NCI-H146 (cell line): ENCODE measurements at regions not wholly inside any gene's neighbourhood (a gene's known extent, or its start where the extent isn't known, plus 50 kb on each side); places are given as distances from the start of the nearest gene placed in this dataset.
"Not testable (repeated sequence)": the region's sequence is repeated elsewhere in the genome, so short reads cannot be mapped to it uniquely, and the experiment has no call there.

Source experiments
- DNase-seq: peaks from one replicate; lab custom pipeline; 2025; lab: John Stamatoyannopoulos, UW

DNA sequence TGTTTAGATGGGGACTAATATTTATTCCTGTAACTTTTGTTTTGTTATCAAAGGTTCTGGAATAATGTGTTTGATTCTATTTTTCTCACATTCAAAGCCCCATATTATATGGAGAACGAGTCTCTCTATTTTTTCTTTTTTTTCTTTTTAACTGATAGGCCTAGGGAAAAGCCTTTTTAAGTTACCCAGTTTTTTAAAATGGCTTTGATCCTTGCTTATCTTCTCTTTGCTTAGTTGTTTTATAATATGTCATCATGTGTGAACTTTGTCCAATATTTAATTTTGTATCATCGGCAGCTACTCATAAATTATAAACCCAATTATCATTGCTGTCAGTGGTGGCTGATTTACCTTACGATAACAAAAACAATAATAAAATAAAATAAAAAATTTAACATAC is 610.3 kb upstream of the BCHE start:
- no peak for DNase-seq

DNA sequence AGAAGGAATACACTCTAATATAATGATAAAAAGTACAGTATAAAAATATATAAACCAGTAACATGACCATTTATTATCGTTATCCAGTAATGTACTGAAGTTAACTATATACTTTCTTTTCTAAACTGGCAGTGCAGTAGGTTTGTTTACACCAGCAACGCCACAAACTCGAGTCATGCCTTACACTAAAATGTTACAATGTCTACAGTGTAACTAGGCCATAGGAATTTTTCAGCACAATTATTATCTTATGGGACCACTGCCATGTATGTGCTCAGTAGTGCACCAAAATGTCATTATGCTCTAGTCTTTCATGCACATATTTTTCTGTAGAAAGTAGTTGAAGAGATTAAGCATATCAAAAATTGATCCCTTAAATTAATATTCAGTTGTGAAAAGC is 609.8 kb upstream of the BCHE start:
- DNase-seq: no peak

DNA sequence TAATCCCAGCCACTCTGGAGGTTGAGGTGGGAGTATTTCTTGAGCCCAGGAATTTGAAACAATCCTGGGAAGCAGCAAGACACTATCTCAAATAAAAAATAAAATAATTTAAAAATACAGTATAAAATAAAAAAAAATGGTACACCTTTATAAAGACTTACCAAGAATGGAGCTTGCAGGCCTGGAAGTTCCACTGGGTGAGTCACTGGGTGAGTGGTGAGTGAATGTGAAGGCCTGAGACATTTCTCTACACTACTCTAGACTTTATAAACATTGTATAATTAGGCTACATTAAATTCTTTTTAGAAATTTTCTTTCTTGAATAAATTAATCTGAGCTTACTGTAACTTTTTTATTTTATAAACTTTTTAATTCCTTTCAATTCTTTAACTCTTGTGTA is 609.1 kb upstream of the BCHE start:
- DNase-seq: no peak

DNA sequence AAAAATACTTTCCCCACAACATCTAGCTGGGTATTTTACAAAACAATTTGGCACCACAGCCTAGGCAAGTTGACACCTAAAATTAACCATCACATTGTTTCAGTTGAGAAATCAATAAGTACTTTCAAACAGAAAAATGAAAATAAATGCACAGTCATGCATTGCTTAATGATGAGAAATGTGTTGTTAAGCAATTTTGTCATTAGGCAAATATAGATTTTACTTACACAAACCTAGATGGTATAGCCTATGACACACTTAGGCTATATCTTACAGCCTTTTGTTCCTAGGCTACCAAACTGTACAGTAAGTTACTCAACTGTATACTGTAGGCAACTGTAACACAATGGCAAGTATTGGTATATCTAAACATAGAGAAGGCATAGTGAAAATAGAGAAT is 608.6 kb upstream of the BCHE start:
- DNase-seq: no peak

DNA sequence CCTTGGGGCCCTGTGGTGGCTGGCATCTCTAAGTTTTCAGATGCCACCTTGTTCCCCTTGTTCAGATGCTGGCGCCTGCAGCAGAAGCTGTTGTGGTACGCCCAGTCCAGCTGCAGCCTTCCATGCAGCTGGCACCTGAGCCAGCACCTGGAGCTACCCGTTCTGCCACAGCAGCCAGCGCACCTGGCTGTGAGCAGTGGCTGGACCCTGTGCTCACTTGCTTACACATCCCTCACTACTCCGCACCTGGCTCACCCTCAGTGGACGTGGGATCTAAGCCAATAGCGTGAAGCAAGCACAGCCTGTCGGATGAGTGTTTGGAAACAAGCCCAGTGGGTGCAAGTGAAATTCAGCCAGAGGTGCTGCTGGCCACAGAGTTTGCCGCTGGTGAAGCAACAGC is 607.5 kb upstream of the BCHE start:
- no peak for DNase-seq

DNA sequence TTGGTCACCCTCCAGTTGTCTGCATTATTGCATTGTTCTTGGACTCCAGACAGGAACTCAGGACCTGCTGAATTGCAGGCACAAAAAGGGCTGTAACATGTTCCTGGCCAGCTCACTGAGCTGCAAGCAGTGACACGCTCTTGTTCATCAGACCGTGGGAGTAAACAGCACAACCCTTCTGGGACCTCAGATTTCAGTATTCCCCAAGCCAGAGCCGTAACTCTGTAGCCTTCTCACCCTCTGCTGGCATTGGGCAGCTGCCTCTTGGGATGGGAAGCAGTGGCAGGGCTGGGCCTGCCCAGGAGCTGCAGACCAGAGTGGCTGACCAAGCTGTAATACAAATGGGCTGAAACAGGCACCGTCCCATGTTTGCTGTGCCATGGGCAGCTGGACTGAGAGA is 607.1 kb upstream of the BCHE start:
- DNase-seq: no peak

DNA sequence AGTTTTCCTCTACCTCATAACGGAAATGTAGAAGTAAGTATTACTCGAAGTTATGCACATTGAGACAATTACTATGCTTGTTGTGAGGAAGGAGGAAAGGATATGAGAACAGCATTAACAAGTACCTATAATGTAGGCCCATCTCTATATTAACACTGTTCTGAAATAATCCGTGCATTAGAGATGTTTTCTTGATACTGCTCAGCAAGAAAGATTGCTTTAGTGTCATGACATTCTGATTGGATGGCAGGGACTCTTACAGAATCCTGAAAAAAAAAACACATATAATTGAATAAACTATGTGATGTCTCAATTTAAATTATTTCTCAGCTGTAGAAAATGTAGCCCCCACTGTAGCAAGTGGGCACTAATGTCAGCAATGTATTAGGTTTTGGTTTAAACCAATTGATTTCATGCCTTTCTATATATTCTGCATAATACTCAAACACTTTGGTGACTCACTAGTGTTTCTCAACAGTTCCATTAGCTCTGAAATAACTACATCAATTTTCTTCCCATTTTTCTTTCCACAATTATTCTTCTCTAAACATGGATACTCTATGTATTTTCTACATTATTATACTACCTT is 598.3 kb upstream of the BCHE start:
- DNase-seq: no peak

DNA sequence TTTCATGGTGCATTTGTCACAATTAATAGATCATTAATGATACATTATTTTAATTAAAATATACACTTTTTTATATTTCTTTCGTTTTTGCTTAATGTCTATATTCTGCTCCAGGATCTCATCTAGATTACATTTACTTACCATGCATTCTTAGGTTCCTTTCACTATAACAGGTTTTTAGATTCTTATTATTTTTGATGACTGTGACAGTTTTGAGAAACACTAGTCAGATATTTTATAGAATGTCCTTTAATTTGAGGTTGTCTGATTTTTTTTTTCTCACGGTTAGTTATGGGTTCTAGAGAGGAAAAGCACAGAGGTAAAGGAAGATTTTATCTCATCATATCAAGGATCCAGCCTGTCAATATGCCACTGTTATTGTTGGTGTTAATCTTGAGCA is 595.8 kb upstream of the BCHE start:
- DNase-seq: no peak

DNA sequence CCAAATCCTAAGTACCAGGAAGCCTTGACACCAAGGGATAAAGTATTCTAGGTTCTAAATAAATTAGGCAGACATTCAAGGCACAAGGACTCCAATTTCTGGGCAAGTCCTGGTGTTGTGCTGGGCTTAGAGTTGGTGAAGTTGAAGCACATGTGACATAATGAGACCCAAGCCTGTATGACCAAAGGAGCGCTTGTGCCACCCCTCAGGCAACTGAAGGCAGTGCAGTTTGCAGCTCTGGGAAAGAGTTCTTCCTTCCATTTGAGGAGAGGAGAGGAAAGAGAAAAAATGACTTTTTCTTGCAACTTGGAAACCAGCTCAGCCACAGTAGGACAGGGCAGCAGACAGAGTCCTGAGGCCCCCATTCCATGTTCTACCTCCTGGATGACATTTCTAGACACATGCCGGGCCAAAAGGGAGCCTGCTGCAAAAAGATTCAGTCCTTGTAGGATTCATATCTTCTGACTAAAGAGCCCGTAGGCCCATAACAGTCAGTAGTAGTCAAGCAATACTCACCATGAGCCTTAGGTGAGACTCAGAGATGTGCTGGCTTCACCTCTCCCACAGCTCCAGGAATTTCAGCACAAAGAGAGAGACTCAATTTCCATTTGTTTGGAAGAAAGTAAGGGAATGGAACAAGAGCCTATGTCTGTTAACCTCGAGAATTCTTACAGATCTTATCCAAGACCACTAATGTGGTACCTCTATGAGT is 588.8 kb upstream of the BCHE start:
- no peak for DNase-seq

DNA sequence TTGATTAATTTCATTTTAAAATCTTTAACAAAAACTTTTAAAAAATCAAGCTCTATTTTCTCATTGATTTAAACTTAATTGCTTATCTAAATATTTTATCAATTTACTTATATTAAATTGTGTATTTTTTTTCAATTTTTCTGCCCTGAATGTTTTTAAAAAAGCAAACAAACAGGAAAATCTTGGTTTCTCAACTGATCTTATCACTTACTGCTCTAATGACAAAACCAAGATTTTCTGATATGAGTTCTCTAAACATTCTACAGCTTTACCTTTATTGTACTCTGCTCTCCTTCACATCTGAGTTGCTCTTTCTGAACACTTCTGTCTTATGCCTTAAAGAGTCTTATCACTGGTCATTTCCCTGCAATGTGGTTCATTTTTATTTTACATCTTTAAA is 587.8 kb upstream of the BCHE start:
- DNase-seq: no peak

DNA sequence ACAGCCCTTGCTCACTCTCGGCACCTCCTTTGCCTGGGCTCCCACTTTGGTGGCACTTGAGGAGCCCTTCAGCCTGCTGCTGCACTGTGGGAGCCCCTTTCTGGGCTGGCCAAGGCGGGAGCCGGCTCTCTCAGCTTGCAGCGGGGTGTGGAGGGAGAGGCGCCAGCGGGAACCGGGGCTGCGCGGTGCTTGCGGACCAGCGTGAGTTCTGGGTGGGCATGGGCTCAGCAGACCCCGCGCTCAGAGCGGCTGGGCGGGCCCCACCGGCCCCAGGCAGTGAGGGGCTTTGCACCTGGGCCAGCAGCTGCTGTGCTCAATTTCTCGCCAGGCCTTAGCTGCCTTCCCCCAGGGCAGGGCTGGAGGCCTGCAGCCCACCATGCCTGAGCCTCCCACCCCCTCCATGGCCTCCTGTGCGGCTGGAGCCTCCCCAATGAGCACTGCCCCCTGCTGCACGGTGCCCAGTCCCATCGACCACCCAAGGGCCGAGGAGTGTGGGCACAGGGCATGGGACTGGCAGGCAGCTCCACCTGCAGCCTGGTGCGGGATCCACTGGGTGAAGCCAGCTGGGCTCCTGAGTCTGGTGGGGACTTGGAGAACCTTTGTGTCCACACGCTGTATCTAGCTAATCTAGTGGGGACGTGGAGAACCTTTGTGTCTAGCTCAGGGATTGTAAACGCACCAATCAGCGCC is 586.7 kb upstream of the BCHE start:
- not testable (repeated sequence) for DNase-seq

DNA sequence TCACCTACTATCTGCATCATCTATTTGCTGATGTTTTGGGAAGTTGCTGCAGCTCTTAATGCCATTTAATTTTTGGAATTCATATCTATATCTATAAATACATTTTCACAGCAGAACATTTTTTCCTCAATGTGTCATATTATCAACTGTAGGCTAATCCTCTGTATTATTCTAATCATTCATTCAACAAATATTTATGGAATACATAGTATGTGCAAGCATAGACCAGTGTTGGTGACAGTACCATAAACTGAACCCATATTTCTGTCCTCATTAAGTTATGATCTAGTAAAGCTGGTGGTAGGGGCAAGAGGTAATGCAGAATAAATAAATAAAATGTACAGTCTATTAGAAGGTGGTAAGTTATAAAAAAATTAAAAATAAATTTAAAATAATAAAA is 585.3 kb upstream of the BCHE start:
- DNase-seq: no peak

DNA sequence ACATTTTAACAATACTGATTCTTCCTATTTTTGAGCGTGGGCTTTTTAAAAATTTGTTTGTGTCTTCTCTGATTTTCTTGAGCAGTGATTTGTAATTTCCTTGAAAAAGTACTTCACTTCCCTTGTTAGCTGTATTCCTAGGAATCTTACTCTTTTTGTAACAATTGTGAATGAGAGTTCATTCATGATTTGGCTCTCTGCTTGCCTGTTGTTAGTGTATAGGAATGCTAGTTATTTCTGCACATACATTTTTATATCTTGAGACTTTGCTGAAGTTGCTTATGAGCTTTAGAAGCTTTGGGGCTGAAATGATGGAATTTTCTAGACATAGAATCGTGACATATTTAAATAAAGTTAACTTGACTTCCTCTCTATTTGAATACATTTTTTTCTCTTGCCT is 582.8 kb upstream of the BCHE start:
- DNase-seq: no peak

DNA sequence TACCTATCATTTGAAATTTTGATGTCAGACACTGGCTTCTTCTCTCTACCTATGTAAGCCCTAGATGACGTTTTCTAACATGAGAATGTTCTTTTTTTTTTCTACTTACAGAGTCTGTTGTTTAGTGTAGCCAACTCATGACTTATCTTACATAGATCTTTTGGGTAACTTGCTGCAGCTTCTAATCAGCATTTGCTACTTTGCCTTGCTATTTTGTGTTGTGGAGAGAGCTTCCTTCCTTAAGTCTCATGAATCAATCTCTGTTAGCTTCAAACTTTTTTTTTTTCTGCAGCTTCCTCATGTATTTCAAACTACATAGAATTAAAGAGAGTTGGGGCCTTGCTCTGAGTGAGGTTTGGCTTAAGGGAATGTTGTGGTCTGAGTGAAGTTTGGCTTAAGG is 568.7 kb upstream of the BCHE start:
- no peak for DNase-seq

DNA sequence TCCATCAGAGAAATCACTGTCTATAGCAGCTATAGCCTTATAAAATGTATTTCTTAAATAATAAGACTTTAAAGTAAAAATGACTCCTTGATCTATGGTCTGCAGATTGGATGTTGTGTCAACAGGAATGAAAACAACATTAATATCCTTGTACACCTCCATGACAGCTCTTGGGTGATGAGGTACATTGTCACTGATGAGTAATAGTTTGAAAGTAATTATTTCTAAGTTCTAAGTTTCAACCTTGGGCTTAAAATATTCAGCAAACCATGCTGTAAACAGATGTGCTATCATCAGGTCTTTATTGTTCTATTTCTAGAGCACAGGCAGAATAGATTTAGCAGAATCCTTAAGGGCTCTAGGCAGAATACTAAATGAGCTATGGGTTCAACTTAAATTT is 568.2 kb upstream of the BCHE start:
- no peak for DNase-seq

DNA sequence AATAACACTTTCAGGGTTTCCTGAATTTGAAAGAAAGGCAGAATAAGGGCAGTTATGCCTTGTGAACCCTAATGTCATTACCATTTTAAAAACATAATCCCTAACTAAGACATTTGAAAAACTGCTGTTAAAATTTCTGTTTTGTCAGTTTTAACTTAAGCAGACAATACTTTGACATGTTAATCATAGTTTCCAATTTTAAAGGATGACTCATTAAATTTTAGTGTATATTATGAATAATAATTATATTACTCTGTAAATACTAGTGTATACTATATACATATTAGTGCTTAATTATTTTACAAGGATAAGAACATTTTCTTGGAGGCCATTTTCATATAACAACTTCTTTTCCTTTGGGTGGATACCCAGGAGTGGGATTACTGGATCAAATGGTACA is 553.1 kb upstream of the BCHE start:
- no peak for DNase-seq

DNA sequence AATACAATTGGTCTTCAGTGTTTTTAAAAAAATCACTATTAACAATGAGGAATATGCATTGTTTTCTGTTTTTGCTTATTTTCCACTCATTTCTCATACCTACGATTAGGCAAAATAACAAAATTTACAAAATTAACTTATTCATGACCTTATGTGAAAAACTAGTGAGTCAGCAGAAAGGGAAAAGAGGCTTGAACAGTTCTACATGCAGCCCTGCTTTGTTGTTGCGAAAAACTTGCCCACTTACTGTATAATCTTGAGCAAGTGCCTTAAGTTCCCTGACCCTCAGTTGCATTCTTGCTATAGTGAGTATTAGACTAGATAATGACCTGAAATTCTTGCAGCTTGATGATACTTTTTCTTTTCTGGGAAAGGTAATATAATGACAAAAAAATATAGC is 551.1 kb upstream of the BCHE start:
- DNase-seq: no peak

DNA sequence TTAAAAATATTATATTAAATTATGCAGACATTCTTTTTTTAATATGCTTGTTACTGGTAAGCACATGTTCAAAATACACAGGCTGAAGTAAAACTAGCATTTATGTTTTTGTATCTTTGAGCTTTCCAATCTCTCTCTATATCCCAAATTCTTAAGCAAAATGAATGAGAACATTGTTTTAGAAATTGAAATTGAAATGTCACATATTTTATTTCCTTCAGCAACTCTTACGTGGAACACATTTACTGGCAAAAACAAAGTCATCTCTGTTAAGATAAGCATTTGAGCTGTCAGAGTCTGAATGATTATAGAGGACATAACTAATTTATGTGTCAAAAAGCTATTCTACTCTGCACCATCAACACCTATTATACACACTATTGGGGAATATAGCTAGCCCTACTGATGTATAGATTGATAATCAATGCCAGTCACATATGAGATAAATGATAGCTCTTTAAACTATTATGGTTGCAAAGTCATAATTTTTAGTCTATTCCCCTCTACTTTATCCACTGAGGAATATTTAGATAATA is 535.4 kb upstream of the BCHE start:
- no peak for DNase-seq

DNA sequence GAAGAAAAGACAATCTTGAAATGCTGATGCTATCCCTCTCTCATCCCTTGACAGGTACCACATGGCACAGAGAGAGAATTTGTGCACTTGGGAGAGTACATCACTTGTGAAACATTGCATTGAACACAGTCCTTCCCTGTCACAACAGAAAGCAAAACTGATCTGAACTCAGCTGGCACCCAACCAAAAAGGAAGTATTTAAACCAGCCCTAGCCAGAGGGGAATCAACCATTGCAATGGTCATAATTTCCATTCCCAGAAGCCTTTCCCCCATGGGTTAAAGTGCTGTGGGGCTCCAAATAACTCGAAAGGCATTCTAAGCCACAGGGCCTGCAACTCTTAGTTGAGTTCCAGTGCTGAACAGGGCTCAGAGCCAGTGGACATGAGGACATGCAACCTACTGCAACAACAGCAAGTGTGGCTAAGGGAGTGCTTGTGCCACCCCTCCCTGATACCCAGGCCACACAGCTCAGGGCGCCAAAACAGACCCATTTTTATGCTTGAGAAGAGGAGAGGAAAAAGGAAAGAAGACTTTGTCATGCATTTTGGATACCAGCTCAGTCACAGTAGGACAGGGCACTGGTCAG is 530.8 kb upstream of the BCHE start:
- no peak for DNase-seq

DNA sequence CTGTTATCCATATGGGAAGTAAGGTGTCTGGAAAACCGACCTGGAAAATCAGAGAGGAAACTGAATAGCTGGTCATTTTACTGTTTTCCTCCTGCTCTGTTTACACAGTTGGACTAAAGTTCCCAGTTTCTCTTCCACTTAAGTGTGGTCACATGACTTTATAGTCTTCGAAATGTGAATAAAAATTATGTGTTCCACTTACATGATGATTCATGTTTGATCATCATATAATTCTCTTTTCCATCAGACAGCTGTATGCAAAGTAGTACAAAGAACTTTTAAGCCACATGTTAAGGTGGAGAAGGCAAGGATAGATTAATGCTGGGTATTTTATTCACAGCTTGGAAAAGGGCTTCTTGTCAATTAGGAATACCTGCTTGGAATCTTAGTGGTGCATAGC is 525.5 kb upstream of the BCHE start:
- no peak for DNase-seq

DNA sequence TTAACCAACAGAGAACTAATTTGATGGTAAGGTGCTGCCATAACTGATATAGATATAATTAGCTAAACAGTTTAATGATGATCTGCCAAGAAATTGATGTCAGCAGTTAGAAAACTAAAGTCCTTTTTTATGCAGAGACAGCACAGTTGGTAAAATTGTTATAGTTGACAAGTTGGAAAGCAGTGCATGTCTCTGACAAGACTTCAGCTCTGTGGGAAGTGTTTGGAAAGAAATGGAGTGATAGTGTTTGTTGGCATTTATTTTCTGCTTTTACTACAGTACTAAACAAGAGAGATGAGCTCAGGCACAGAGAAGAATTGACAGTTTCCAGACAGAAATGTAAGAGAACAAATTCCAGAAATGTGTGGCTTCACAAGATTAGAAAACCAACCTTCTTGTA is 523.5 kb upstream of the BCHE start:
- no peak for DNase-seq

DNA sequence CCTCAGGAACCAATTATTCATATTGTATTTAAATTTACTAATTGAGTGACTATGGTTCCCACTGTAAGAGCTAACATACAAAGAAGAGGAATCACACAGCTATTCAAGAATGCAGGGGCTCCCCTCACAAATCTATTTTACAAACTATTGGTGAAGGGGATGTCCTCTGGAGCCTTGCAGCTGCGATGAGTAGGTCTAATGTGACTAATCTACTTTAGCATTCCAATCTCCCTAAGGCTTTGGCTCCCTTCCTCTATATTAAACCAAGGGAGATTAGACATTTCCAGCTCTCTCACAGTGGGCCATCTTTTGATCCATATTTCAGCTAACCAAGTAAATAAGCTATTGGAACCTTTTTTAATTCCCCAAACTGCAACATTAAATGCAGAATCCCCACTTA is 514.2 kb upstream of the BCHE start:
- no peak for DNase-seq

DNA sequence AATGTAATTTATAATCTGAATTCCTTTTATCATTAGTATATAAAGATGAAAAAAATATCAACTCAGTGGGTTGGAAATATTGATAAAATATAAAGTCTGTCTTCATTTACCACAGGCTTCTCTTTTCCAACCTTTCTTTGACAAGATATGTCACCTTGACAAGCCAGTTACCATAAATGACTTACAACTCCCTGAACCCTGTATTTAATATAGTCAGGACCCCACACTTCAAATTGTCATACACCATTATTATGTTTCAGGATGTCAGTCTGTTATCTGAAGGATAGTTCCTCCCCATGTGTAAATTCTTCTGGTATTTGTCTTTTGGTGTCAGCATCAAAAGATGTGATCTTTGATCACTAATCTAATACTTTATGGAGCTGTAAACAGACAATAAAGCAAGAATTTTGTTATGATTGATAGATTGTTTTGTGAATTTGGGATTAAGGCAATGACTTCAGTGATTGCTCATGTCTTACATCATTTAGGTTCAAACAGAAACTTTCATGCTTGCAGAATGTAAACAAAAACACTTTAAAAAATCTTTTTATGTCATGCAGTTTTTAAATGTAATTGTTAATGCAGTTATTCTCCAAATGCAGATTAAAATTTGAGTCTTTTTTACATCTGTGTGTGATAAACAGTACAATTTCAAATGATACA is 503.5 kb upstream of the BCHE start:
- no peak for DNase-seq
